MCF 10A (cell line): ENCODE measurements at regions not wholly inside any gene's neighbourhood (a gene's known extent, or its start where the extent isn't known, plus 50 kb on each side); places are given as distances from the start of the nearest gene placed in this dataset.

Source experiments
- BruUV-seq: library from RNA; stranded (reverse); fragments of 400-500 nt; replicated peaks from 2 replicates; lab custom pipeline; 2021; lab: Mats Ljungman, UMichigan
- CTCF ChIA-PET: fragments of 300-600 bp; sonication (Branson Sonifier 250); formaldehyde crosslinking; extraction: SDS; loops from one replicate; lab custom pipeline; 2021; ENCODE audit warnings: antibody characterized with exemption, inconsistent platforms; lab: Yijun Ruan, JAX
- POLR2A ChIA-PET: fragments of 300-600, 350-650 bp; sonication (Branson Sonifier 250); formaldehyde crosslinking; extraction: SDS; loops from one replicate; lab custom pipeline; 2020; ENCODE audit warnings: antibody characterized with exemption, inconsistent platforms; lab: Yijun Ruan, JAX
- DNase-seq: peaks from one replicate; pipeline ENCODE4 v3.0.0-alpha.2; 2018; ENCODE audit not compliant: unreplicated experiment
- H3K27ac Mint-ChIP-seq: one replicate; pipeline ENCODE4 v1.8.0; 2022; ENCODE audit warnings: mild to moderate bottlenecking, low read depth, mixed read lengths; ENCODE audit not compliant: unreplicated experiment
- H3K27me3 Mint-ChIP-seq: one replicate; pipeline ENCODE4 v1.8.0; 2022; ENCODE audit warnings: mixed read lengths; ENCODE audit not compliant: insufficient read depth, unreplicated experiment
- H3K36me3 Mint-ChIP-seq: one replicate; pipeline ENCODE4 v1.8.0; 2022; ENCODE audit warnings: mild to moderate bottlenecking, moderate library complexity, mixed read lengths; ENCODE audit not compliant: insufficient read depth, unreplicated experiment
- H3K4me1 Mint-ChIP-seq: one replicate; pipeline ENCODE4 v1.8.0; 2022; ENCODE audit warnings: mixed read lengths; ENCODE audit not compliant: insufficient read depth, unreplicated experiment
- H3K4me3 Mint-ChIP-seq: one replicate; pipeline ENCODE4 v1.8.0; 2022; ENCODE audit warnings: mild to moderate bottlenecking, moderate library complexity, mixed read lengths; ENCODE audit not compliant: unreplicated experiment
- H3K9me3 Mint-ChIP-seq: one replicate; pipeline ENCODE4 v1.8.0; 2022; ENCODE audit warnings: mixed read lengths; ENCODE audit not compliant: unreplicated experiment
- intact Hi-C: fragments of 100-400 bp; cut with micrococcal nuclease; formaldehyde crosslinking; loops from 2 replicates; pipeline ENCODE4 v1.14.1; 2022
- TF ChIP-seq, protein P1 (sequence below): fragments of 200-600 bp; IDR thresholded peaks from one replicate; pipeline ENCODE4 v1.8.0; 2022; ENCODE audit warnings: antibody characterized with exemption, mild to moderate bottlenecking; ENCODE audit not compliant: unreplicated experiment

DNA sequence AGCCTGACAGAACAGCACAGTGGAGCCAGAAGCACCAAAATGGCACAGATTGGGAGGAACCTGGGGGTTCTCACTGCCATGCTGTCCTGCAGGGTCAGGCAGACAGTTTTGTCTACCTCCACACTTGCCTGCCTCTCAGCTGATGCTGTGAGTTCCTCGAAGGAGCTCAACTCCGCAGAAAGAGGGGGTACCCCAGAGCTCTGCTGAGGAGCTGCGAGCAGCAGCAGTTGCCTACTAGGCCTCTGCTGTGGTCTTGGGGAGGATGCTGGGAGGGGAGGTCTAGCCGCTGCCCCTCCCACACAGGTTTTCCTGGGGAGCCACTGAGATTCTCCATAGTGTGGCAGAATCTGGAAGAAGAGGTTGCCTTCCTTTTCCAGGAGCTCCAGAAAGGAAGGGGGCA, 192.5 kb downstream of the FOXD2 start:
- Mint-ChIP-seq H3K9me3 (no peaks in the 10 kb centered on the region), H3K36me3 (no peaks in the 10 kb centered on the region), H3K4me3 (no peak overlapping the region), H3K27me3 (peaks cover 28% of the 10 kb centered on the region), H3K27ac (no peak overlapping the region), H3K4me1 (no peaks in the 10 kb centered on the region)
- ChIA-PET CTCF (interaction anchor here (0.9 to 1.2 kb wide), 2 partner anchors 196 to 451 kb away, joined by 3 read pairs; no protein-coding TSS in a partner anchor), POLR2A (interaction anchor here (0.6 kb wide), 1 partner anchor 677 kb away, joined by 3 read pairs; no protein-coding TSS in a partner anchor)
- DNase-seq: no peak
- intact Hi-C loops: no loop called here
- BruUV-seq: no TSS peak
- TF ChIP-seq, protein P1, sequence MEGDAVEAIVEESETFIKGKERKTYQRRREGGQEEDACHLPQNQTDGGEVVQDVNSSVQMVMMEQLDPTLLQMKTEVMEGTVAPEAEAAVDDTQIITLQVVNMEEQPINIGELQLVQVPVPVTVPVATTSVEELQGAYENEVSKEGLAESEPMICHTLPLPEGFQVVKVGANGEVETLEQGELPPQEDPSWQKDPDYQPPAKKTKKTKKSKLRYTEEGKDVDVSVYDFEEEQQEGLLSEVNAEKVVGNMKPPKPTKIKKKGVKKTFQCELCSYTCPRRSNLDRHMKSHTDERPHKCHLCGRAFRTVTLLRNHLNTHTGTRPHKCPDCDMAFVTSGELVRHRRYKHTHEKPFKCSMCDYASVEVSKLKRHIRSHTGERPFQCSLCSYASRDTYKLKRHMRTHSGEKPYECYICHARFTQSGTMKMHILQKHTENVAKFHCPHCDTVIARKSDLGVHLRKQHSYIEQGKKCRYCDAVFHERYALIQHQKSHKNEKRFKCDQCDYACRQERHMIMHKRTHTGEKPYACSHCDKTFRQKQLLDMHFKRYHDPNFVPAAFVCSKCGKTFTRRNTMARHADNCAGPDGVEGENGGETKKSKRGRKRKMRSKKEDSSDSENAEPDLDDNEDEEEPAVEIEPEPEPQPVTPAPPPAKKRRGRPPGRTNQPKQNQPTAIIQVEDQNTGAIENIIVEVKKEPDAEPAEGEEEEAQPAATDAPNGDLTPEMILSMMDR: no peak

DNA sequence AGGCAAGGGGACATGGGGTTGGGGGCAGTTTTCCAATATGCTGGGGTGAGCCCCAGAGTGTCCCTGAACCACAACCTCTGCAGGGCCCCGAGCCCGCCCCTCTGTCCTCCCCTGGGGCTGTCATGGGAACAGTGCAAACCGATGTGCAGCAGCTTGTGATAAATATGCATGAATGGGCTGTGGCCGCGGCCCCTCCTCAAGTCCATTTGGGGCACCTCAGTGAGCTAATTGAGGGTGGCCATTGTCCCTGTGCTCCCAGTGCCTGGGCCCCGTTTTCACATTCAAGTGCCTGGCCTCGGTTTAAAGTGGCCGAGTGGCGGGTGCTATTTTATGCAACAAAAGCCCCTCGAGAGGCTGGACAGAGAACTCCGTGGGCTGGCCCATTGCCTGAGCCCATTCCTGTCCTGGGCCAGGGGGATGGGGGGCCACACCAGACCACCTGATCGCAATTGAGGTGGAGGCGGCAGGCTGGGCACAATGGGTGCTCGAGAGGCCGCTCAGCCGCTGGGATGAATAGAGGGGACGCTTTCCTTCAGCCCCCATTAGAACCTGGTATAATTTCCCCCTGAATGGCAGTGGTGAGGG, 193.7 kb downstream of the FOXD2 start:
- no peak for DNase-seq
- no peaks in the 10 kb centered on the region for H3K36me3 Mint-ChIP-seq
- H3K4me1 Mint-ChIP-seq: no peaks in the 10 kb centered on the region
- no peaks in the 10 kb centered on the region for H3K9me3 Mint-ChIP-seq
- CTCF ChIA-PET: interaction anchor here (0.5 kb wide), 1 partner anchor 1049 kb away, joined by 3 read pairs; no protein-coding TSS in a partner anchor
- no TSS peak for BruUV-seq
- intact Hi-C loops: no loop called here
- H3K27me3 Mint-ChIP-seq: peaks cover 28% of the 10 kb centered on the region
- no peak overlapping the region for H3K4me3 Mint-ChIP-seq
- POLR2A ChIA-PET: no interaction called here
- H3K27ac Mint-ChIP-seq: no peak overlapping the region
- TF ChIP-seq, protein P1: no peak

DNA sequence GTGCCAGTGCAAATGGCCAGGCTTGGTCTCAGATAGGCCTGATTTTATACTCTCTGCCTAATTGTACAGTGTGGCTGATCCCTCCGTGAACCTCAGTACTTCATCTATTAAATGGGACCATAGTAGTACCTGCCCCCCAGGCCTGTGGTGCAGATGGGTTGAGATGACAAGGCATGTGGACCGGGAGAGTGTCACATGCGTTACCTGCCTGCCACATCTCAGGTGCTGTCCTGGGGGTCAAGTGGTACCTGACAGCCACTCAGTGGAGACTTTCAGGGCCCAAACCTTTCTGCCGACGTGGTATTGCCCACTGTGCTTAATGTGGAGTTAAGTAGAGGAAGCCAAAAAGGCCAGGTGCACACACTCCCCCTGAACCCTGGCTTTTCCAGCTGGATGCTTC, 197.3 kb downstream of the FOXD2 start:
- Mint-ChIP-seq H3K4me1 (no peaks in the 10 kb centered on the region), H3K27me3 (peaks cover 28% of the 10 kb centered on the region), H3K4me3 (no peak overlapping the region), H3K9me3 (no peaks in the 10 kb centered on the region), H3K36me3 (no peaks in the 10 kb centered on the region), H3K27ac (no peak overlapping the region)
- TF ChIP-seq, protein P1: no peak
- CTCF ChIA-PET: interaction anchor here (0.6 kb wide), 1 partner anchor 292 kb away, joined by 5 read pairs; no protein-coding TSS in a partner anchor
- POLR2A ChIA-PET: no interaction called here
- BruUV-seq: no TSS peak
- no peak for DNase-seq
- intact Hi-C loops: no loop called here

DNA sequence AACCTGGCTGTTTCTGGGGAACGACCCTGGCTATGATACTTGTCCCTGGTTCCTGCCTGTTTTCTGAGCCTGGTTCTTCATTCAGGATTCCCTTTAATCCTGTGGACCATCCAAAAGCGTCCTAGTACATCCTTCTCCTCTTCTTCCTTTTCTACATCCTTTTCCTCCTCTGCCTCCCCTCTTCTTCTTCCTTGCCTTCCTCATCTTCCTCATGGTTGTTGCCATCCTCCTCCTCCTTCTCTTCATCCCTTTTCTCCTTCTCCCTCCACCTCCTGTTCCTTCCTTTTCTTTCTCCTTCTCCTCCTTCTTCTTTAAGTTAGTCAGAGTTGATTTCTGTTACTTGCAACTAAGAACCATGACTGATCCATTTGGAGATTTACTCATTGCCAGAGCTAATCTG, 197.8 kb downstream of the FOXD2 start:
- POLR2A ChIA-PET: no interaction called here
- no peaks in the 10 kb centered on the region for H3K4me1 Mint-ChIP-seq
- no peak overlapping the region for H3K4me3 Mint-ChIP-seq
- DNase-seq: no peak
- H3K9me3 Mint-ChIP-seq: no peaks in the 10 kb centered on the region
- peaks cover 28% of the 10 kb centered on the region for H3K27me3 Mint-ChIP-seq
- no TSS peak for BruUV-seq
- TF ChIP-seq, protein P1: no peak
- no peaks in the 10 kb centered on the region for H3K36me3 Mint-ChIP-seq
- no peak overlapping the region for H3K27ac Mint-ChIP-seq
- CTCF ChIA-PET: interaction anchor here (0.6 to 1.0 kb wide), 2 partner anchors 202 to 291 kb away, joined by 3 to 5 read pairs; no protein-coding TSS in a partner anchor
- intact Hi-C loops: no loop called here
